HCT116 (cell line): ENCODE measurements at regions not wholly inside any gene's neighbourhood (a gene's known extent, or its start where the extent isn't known, plus 50 kb on each side); places are given as distances from the start of the nearest gene placed in this dataset.

Source experiments
- ATAC-seq: fragments of 200-7000 bp; cut with Tn5 transposase; 2 replicates; pipeline ENCODE4 v1.9.1; 2020; ENCODE audit warnings: mild to moderate bottlenecking, moderate library complexity
- BruUV-seq: library from RNA; stranded (reverse); fragments of 400-500 nt; replicated peaks from 2 replicates; lab custom pipeline; 2021; lab: Mats Ljungman, UMichigan
- CTCF ChIA-PET: fragments of 300-600 bp; sonication (Branson Sonifier 250); formaldehyde crosslinking; loops from one replicate; lab custom pipeline; 2021; ENCODE audit warnings: antibody characterized with exemption; lab: Charles Lee
- POLR2A ChIA-PET: fragments of 300-600, 350-600 bp; sonication (Branson Sonifier 250); formaldehyde crosslinking; loops from one replicate; lab custom pipeline; 2021; ENCODE audit warnings: antibody characterized with exemption; lab: Charles Lee
- RAD21 ChIA-PET, 2 experiments: fragments of 300-600 bp; sonication (Branson Sonifier 250); formaldehyde crosslinking; loops; one replicate each; lab custom pipeline; 2023; ENCODE audit warnings: low total read pairs in 2 of 2; ENCODE audit not compliant: uncharacterized antibody in 2 of 2, unreplicated experiment in 2 of 2, low non-redundant PET in 1 of 2; lab: Charles Lee
- DNase-seq: peaks from one replicate; pipeline ENCODE4 v3.0.0-alpha.2; 2010; ENCODE audit warnings: low read depth, low spot score
- H2AFZ ChIP-seq: fragments of 200-600 bp; shearing (Covaris generic), sonication (generic); 2 replicates; pipeline ENCODE4 v1.6.1; 2017; ENCODE audit warnings: low read depth, mixed run types, mixed read lengths, antibody characterized with exemption, low read length; ENCODE audit not compliant: poor library complexity, severe bottlenecking
- H3K27ac ChIP-seq: 2 replicates; pipeline ENCODE4 v1.5.1; 2012; ENCODE audit warnings: low read depth, low read length
- H3K27me3 ChIP-seq: fragments of 200-600 bp; sonication (generic); 2 replicates; pipeline ENCODE4 v1.6.1; 2016; ENCODE audit warnings: mixed run types, low read length, mixed read lengths; ENCODE audit not compliant: insufficient read depth
- H3K36me3 ChIP-seq, 2 experiments: fragments of 200-500 bp in 1 of 2; fragments of 200-600 bp in 1 of 2; sonication (Bioruptor generic) in 1 of 2; sonication (generic) in 1 of 2; 2 replicates each; pipeline versions ENCODE4 v1.5.1 to v1.6.1; 2014 to 2016; ENCODE audit warnings: low read length in 2 of 2, inconsistent platforms in 1 of 2, mixed read lengths in 1 of 2, mixed run types in 1 of 2; ENCODE audit not compliant: insufficient read depth in 2 of 2, control insufficient read depth in 1 of 2
- H3K4me1 ChIP-seq, 2 experiments: fragments of 200-600 bp in 1 of 2; sonication (generic) in 1 of 2; 2 replicates each; pipeline versions ENCODE4 v1.5.1 to v1.6.1; 2012 to 2017; ENCODE audit warnings: low read length in 2 of 2, inconsistent platforms in 1 of 2, mild to moderate bottlenecking in 1 of 2, mixed read lengths in 1 of 2, mixed run types in 1 of 2, moderate library complexity in 1 of 2; ENCODE audit not compliant: insufficient read depth in 2 of 2, control insufficient read depth in 1 of 2
- H3K4me2 ChIP-seq: fragments of 200-600 bp; sonication (generic); 2 replicates; pipeline ENCODE4 v1.6.1; 2017; ENCODE audit warnings: mixed run types, low read length, mixed read lengths
- H3K4me3 ChIP-seq, 2 experiments: fragments of 200-600 bp in 1 of 2; sonication (generic) in 1 of 2; replicated peaks in 1 of 2; 2 replicates each; pipeline ENCODE4 v1.5.1; 2011 to 2016; ENCODE audit warnings: low read length in 2 of 2, control low read depth in 1 of 2, low read depth in 1 of 2, mild to moderate bottlenecking in 1 of 2, mixed read lengths in 1 of 2, mixed run types in 1 of 2
- H3K79me2 ChIP-seq: fragments of 200-600 bp; sonication (generic); 2 replicates; pipeline ENCODE4 v1.6.1; 2017; ENCODE audit warnings: mild to moderate bottlenecking, mixed run types, low read length, moderate library complexity, mixed read lengths; ENCODE audit not compliant: insufficient read depth
- H3K9ac ChIP-seq: fragments of 200-600 bp; sonication (generic); 2 replicates; pipeline ENCODE4 v1.6.1; 2016; ENCODE audit warnings: low read length, mixed read lengths
- H3K9me2 ChIP-seq: fragments of 200-600 bp; sonication (generic), shearing (Covaris generic); 2 replicates; pipeline ENCODE4 v1.6.1; 2017; ENCODE audit warnings: mixed run types, mild to moderate bottlenecking, moderate library complexity; ENCODE audit not compliant: insufficient read depth
- H3K9me3 ChIP-seq, 2 experiments: fragments of 200-500 bp in 1 of 2; fragments of 200-600 bp in 1 of 2; sonication (Bioruptor generic) in 1 of 2; sonication (generic) in 1 of 2; 2 replicates each; pipeline ENCODE4 v1.6.1; 2014 to 2017; ENCODE audit warnings: low read length in 2 of 2, mixed read lengths in 2 of 2, inconsistent platforms in 1 of 2, low read depth in 1 of 2, mild to moderate bottlenecking in 1 of 2, mixed run types in 1 of 2, moderate library complexity in 1 of 2; ENCODE audit not compliant: control insufficient read depth in 1 of 2, insufficient read depth in 1 of 2
- H4K20me1 ChIP-seq: fragments of 200-600 bp; sonication (generic), shearing (Covaris generic); 2 replicates; pipeline ENCODE4 v1.6.1; 2017; ENCODE audit warnings: mixed run types, mild to moderate bottlenecking, moderate library complexity; ENCODE audit not compliant: insufficient read depth
- ATF3 ChIP-seq: IDR thresholded peaks from 2 replicates; pipeline ENCODE4 v1.6.1; 2012
- FOSL1 ChIP-seq: IDR thresholded peaks from 2 replicates; pipeline ENCODE4 v1.6.1; 2012; ENCODE audit warnings: low read depth
- JUND ChIP-seq: IDR thresholded peaks from 2 replicates; pipeline ENCODE4 v1.6.1; 2012
- POLR2A ChIP-seq: IDR thresholded peaks from 2 replicates; pipeline ENCODE4 v1.7.0; 2011; ENCODE audit warnings: borderline replicate concordance; ENCODE audit not compliant: insufficient read depth, insufficient read length; ENCODE audit errors: extremely low read depth
- POLR2AphosphoS5 ChIP-seq: IDR thresholded peaks from 2 replicates; pipeline ENCODE4 v1.6.1; 2011; ENCODE audit warnings: mild to moderate bottlenecking, low read depth, low read length, moderate library complexity
- RAD21 ChIP-seq: IDR thresholded peaks from 2 replicates; pipeline ENCODE4 v1.6.1; 2012; ENCODE audit warnings: low read depth, mild to moderate bottlenecking
- SIN3A ChIP-seq: IDR thresholded peaks from 2 replicates; pipeline ENCODE4 v1.6.1; 2012; ENCODE audit warnings: low read depth
- SP1 ChIP-seq: IDR thresholded peaks from 2 replicates; pipeline ENCODE4 v1.6.1; 2012; ENCODE audit warnings: low read depth
- SRF ChIP-seq: IDR thresholded peaks from 2 replicates; pipeline ENCODE4 v1.6.1; 2012; ENCODE audit warnings: low read depth
- TCF7L2 ChIP-seq: IDR thresholded peaks from 2 replicates; pipeline ENCODE4 v1.7.0; 2011; ENCODE audit warnings: borderline replicate concordance, inconsistent platforms; ENCODE audit not compliant: insufficient read depth, insufficient read length; ENCODE audit errors: extremely low read depth
- YY1 ChIP-seq: IDR thresholded peaks from 2 replicates; pipeline ENCODE4 v1.6.1; 2011; ENCODE audit warnings: low read length, low read depth, moderate library complexity, mild to moderate bottlenecking; ENCODE audit not compliant: insufficient replicate concordance; ENCODE audit errors: extremely low read depth
- ZBTB33 ChIP-seq: IDR thresholded peaks from 2 replicates; pipeline ENCODE4 v1.6.1; 2011; ENCODE audit warnings: mild to moderate bottlenecking, low read length, moderate library complexity; ENCODE audit not compliant: insufficient replicate concordance; ENCODE audit errors: extremely low read depth
- ZFX ChIP-seq: fragments of 450-650 bp; IDR thresholded peaks from 2 replicates; pipeline ENCODE4 v1.6.1; 2017
- ZNF274 ChIP-seq: fragments of 200-500 bp; sonication (Bioruptor generic); IDR thresholded peaks from 2 replicates; pipeline ENCODE4 v1.6.1; 2014; ENCODE audit warnings: mild to moderate bottlenecking, low read depth, low read length, inconsistent platforms
- intact Hi-C: fragments of 100-400 bp; cut with micrococcal nuclease; formaldehyde crosslinking; loops from 2 replicates; pipeline ENCODE4 v1.10.0; 2022
- TF ChIP-seq, protein P1 (sequence below): IDR thresholded peaks from 2 replicates; pipeline ENCODE4 v1.6.1; 2012

- no peak for TF ChIP-seq POLR2A
- no peak for TF ChIP-seq YY1
- TF ChIP-seq FOSL1 = no peak
- TF ChIP-seq JUND = no peak
- no peak for TF ChIP-seq SP1
- TF ChIP-seq ZFX = no peak
- no peak for TF ChIP-seq POLR2AphosphoS5
- TF ChIP-seq ZNF274 = no peak
- no peak for TF ChIP-seq SIN3A
- CTCF ChIA-PET = no interaction called here
- no peak overlapping the region for H2AFZ ChIP-seq
- RAD21 ChIA-PET = no interaction called here
- H3K4me3 ChIP-seq = no peak overlapping the region
- intact Hi-C loops = no loop called here
- H3K36me3 ChIP-seq = no peaks in the 10 kb centered on the region
- H3K27me3 ChIP-seq = no peaks in the 10 kb centered on the region
- no peak overlapping the region for H3K4me2 ChIP-seq
- H3K9me3 ChIP-seq = no peaks in the 10 kb centered on the region
- no peaks in the 10 kb centered on the region for H3K79me2 ChIP-seq
- ATAC-seq (no peak), DNase-seq (no peak)
- no peak overlapping the region for H3K9ac ChIP-seq
- BruUV-seq = no TSS peak
- no peaks in the 10 kb centered on the region for H4K20me1 ChIP-seq
- POLR2A ChIA-PET = no interaction called here
- H3K4me1 ChIP-seq = peaks cover 22 to 46% of the 10 kb centered on the region in 2 experiments; a peak in 3 of 4 replicates
- H3K27ac ChIP-seq = no peak overlapping the region
- H3K9me2 ChIP-seq = no peaks in the 10 kb centered on the region
These were observed 101.7 kb upstream of the CASZ1 start for GRCh38 chr1:10897981-10898728.

DNA sequence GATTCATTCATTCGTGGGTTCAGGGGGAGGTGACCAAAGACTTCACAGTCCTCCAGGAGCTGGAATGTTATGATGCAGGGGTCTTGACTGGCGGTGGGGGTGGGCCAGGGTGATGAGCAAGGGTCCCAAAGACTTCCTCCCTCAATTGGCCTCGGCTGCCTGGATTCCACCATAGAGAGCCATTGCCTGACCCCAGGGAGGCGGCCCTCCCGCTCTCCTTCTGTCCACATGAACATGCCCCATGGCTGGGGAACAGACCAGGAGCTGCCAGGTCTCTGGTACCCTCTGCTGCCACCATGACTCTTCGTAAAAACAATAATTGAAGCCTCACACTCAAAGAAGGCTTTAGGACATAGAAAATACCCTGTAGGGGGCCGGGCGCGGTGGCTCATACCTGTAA is 102.5 kb upstream of the CASZ1 start:
- BruUV-seq = no TSS peak
- intact Hi-C loops = no loop called here
- H3K4me2 ChIP-seq = 0 out of 2 replicates have a peak overlapping the region, but pooled peaks have one; percentile 5
- no peaks in the 10 kb centered on the region for H3K79me2 ChIP-seq
- ChIA-PET RAD21 (no interaction called here), CTCF (no interaction called here), POLR2A (no interaction called here)
- H2AFZ ChIP-seq = no peak overlapping the region
- TF ChIP-seq RAD21 (no peak), SRF (no peak), ATF3 (no peak), TCF7L2 (no peak), ZBTB33 (no peak)
- TF ChIP-seq, protein P1, sequence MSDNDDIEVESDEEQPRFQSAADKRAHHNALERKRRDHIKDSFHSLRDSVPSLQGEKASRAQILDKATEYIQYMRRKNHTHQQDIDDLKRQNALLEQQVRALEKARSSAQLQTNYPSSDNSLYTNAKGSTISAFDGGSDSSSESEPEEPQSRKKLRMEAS = no peak
- DNase-seq (no peak), ATAC-seq (no peak)
- no peaks in the 10 kb centered on the region for H4K20me1 ChIP-seq
- H3K9me3 ChIP-seq = no peaks in the 10 kb centered on the region
- no peak overlapping the region for H3K9ac ChIP-seq
- no peaks in the 10 kb centered on the region for H3K27me3 ChIP-seq
- no peaks in the 10 kb centered on the region for H3K36me3 ChIP-seq
- no peak overlapping the region for H3K4me3 ChIP-seq
- H3K4me1 ChIP-seq = peaks cover 22 to 46% of the 10 kb centered on the region in 2 experiments; a peak in 3 of 4 replicates
- H3K9me2 ChIP-seq = no peaks in the 10 kb centered on the region
- H3K27ac ChIP-seq = no peak overlapping the region
